ENCODE measurements at regions not wholly inside any gene's neighbourhood (a gene's known extent, or its start where the extent isn't known, plus 50 kb on each side); places are given as distances from the start of the nearest gene placed in this dataset.

- WGBS (ENCODE audit: insufficient coverage): no CpG with 5 or more reads among the region's 1 CpG
- H3K9me3 ChIP-seq (ENCODE audit: control insufficient read depth, insufficient read depth, low read length): no peaks in the 10 kb centered on the region
- no peaks in the 10 kb centered on the region for H3K4me1 ChIP-seq (ENCODE audit: control insufficient read depth, insufficient read depth, low read length)
- no peaks in the 10 kb centered on the region for H3K36me3 ChIP-seq (ENCODE audit: control insufficient read depth, insufficient read depth, low read length)
- no peak for DNase-seq (ENCODE audit: low read depth in 4 of 6, low spot score in 6 of 6)
- H3K4me3 ChIP-seq (ENCODE audit: low read depth, low read length): no peak overlapping the region
- H3K27ac ChIP-seq (ENCODE audit: low read depth, low read length): no peak overlapping the region
- no peaks in the 10 kb centered on the region for H3K27me3 ChIP-seq (ENCODE audit: control insufficient read depth, insufficient read depth, low read length)
These were observed 633.5 kb upstream of the ANKRD30A start for GRCh38 chr10:36491926-36492325.

GRCh38 chr10:36489611-36490228 lies 635.7 kb upstream of the ANKRD30A start:
- H3K36me3 ChIP-seq (ENCODE audit: control insufficient read depth, insufficient read depth, low read length): no peaks in the 10 kb centered on the region
- H3K4me1 ChIP-seq (ENCODE audit: control insufficient read depth, insufficient read depth, low read length): no peaks in the 10 kb centered on the region
- 58% methylated on average over 1 of the region's 5 CpGs for WGBS (ENCODE audit: insufficient coverage)
- no peaks in the 10 kb centered on the region for H3K27me3 ChIP-seq (ENCODE audit: control insufficient read depth, insufficient read depth, low read length)
- H3K4me3 ChIP-seq (ENCODE audit: low read depth, low read length): no peak overlapping the region
- no peak overlapping the region for H3K27ac ChIP-seq (ENCODE audit: low read depth, low read length)
- no peaks in the 10 kb centered on the region for H3K9me3 ChIP-seq (ENCODE audit: control insufficient read depth, insufficient read depth, low read length)
- DNase-seq (ENCODE audit: low read depth in 4 of 6, low spot score in 6 of 6): peak in 2 of 6 donors; percentile 32 to 41

- Histone ChIP-seq H3K27ac (ENCODE audit: low read depth, low read length) (no peak overlapping the region), H3K36me3 (ENCODE audit: control insufficient read depth, insufficient read depth, low read length) (no peaks in the 10 kb centered on the region), H3K4me3 (ENCODE audit: low read depth, low read length) (no peak overlapping the region), H3K9me3 (ENCODE audit: control insufficient read depth, insufficient read depth, low read length) (no peaks in the 10 kb centered on the region), H3K27me3 (ENCODE audit: control insufficient read depth, insufficient read depth, low read length) (no peaks in the 10 kb centered on the region), H3K4me1 (ENCODE audit: control insufficient read depth, insufficient read depth, low read length) (no peaks in the 10 kb centered on the region)
- DNase-seq (ENCODE audit: low read depth in 4 of 6, low spot score in 6 of 6): no peak
- 96% methylated on average over 5 of the region's 7 CpGs for WGBS (ENCODE audit: insufficient coverage)
These were observed 636.2 kb upstream of the ANKRD30A start for GRCh38 chr10:36489181-36489580.

GRCh38 chr10:36488579-36488978 lies 636.8 kb upstream of the ANKRD30A start:
- no CpG with 5 or more reads among the region's 4 CpGs for WGBS (ENCODE audit: insufficient coverage)

GRCh38 chr10:36479073-36479472 lies 646.3 kb upstream of the ANKRD30A start:
- Histone ChIP-seq H3K27ac (ENCODE audit: low read depth, low read length) (no peak overlapping the region), H3K36me3 (ENCODE audit: control insufficient read depth, insufficient read depth, low read length) (no peaks in the 10 kb centered on the region), H3K4me1 (ENCODE audit: control insufficient read depth, insufficient read depth, low read length) (no peaks in the 10 kb centered on the region), H3K9me3 (ENCODE audit: control insufficient read depth, insufficient read depth, low read length) (no peaks in the 10 kb centered on the region), H3K27me3 (ENCODE audit: control insufficient read depth, insufficient read depth, low read length) (no peaks in the 10 kb centered on the region), H3K4me3 (ENCODE audit: low read depth, low read length) (no peak overlapping the region)
- DNase-seq (ENCODE audit: low read depth in 4 of 6, low spot score in 6 of 6): no peak

More at GRCh38 chr10:36488579-36488978, 636.8 kb upstream of the ANKRD30A start:
- Histone ChIP-seq H3K36me3 (ENCODE audit: control insufficient read depth, insufficient read depth, low read length) (no peaks in the 10 kb centered on the region), H3K9me3 (ENCODE audit: control insufficient read depth, insufficient read depth, low read length) (no peaks in the 10 kb centered on the region), H3K4me1 (ENCODE audit: control insufficient read depth, insufficient read depth, low read length) (no peaks in the 10 kb centered on the region), H3K27me3 (ENCODE audit: control insufficient read depth, insufficient read depth, low read length) (no peaks in the 10 kb centered on the region), H3K4me3 (ENCODE audit: low read depth, low read length) (no peak overlapping the region), H3K27ac (ENCODE audit: low read depth, low read length) (no peak overlapping the region)
- DNase-seq (ENCODE audit: low read depth in 4 of 6, low spot score in 6 of 6): no peak

- 89% methylated on average over 3 of the region's 5 CpGs for WGBS (ENCODE audit: insufficient coverage)
- no peak overlapping the region for H3K4me3 ChIP-seq (ENCODE audit: low read depth, low read length)
- no peaks in the 10 kb centered on the region for H3K36me3 ChIP-seq (ENCODE audit: control insufficient read depth, insufficient read depth, low read length)
These were observed 649.0 kb upstream of the ANKRD30A start for GRCh38 chr10:36476399-36476798.

GRCh38 chr10:36475746-36476145 lies 649.7 kb upstream of the ANKRD30A start:
- Histone ChIP-seq H3K27me3 (ENCODE audit: control insufficient read depth, insufficient read depth, low read length) (no peaks in the 10 kb centered on the region), H3K4me3 (ENCODE audit: low read depth, low read length) (no peak overlapping the region), H3K27ac (ENCODE audit: low read depth, low read length) (no peak overlapping the region), H3K4me1 (ENCODE audit: control insufficient read depth, insufficient read depth, low read length) (no peaks in the 10 kb centered on the region), H3K36me3 (ENCODE audit: control insufficient read depth, insufficient read depth, low read length) (no peaks in the 10 kb centered on the region), H3K9me3 (ENCODE audit: control insufficient read depth, insufficient read depth, low read length) (no peaks in the 10 kb centered on the region)
- no peak for DNase-seq (ENCODE audit: low read depth in 4 of 6, low spot score in 6 of 6)
- WGBS (ENCODE audit: insufficient coverage): no CpG with 5 or more reads among the region's 1 CpG

More at GRCh38 chr10:36476399-36476798, 649.0 kb upstream of the ANKRD30A start:
- no peak overlapping the region for H3K27ac ChIP-seq (ENCODE audit: low read depth, low read length)
- H3K9me3 ChIP-seq (ENCODE audit: control insufficient read depth, insufficient read depth, low read length): no peaks in the 10 kb centered on the region
- no peaks in the 10 kb centered on the region for H3K27me3 ChIP-seq (ENCODE audit: control insufficient read depth, insufficient read depth, low read length)
- no peaks in the 10 kb centered on the region for H3K4me1 ChIP-seq (ENCODE audit: control insufficient read depth, insufficient read depth, low read length)
- DNase-seq (ENCODE audit: low read depth in 4 of 6, low spot score in 6 of 6): no peak

GRCh38 chr10:36474456-36474855 lies 650.9 kb upstream of the ANKRD30A start:
- Histone ChIP-seq H3K9me3 (ENCODE audit: control insufficient read depth, insufficient read depth, low read length) (no peaks in the 10 kb centered on the region), H3K36me3 (ENCODE audit: control insufficient read depth, insufficient read depth, low read length) (no peaks in the 10 kb centered on the region), H3K4me1 (ENCODE audit: control insufficient read depth, insufficient read depth, low read length) (no peaks in the 10 kb centered on the region), H3K27me3 (ENCODE audit: control insufficient read depth, insufficient read depth, low read length) (no peaks in the 10 kb centered on the region), H3K4me3 (ENCODE audit: low read depth, low read length) (no peak overlapping the region), H3K27ac (ENCODE audit: low read depth, low read length) (no peak overlapping the region)
- 100% methylated on average over 1 of the region's 2 CpGs for WGBS (ENCODE audit: insufficient coverage)
- DNase-seq (ENCODE audit: low read depth in 4 of 6, low spot score in 6 of 6): no peak

GRCh38 chr10:36473122-36473521 lies 652.3 kb upstream of the ANKRD30A start:
- DNase-seq (ENCODE audit: low read depth in 4 of 6, low spot score in 6 of 6): no peak
- no peaks in the 10 kb centered on the region for H3K36me3 ChIP-seq (ENCODE audit: control insufficient read depth, insufficient read depth, low read length)
- no peak overlapping the region for H3K27ac ChIP-seq (ENCODE audit: low read depth, low read length)
- H3K4me1 ChIP-seq (ENCODE audit: control insufficient read depth, insufficient read depth, low read length): no peaks in the 10 kb centered on the region
- no peaks in the 10 kb centered on the region for H3K27me3 ChIP-seq (ENCODE audit: control insufficient read depth, insufficient read depth, low read length)
- WGBS (ENCODE audit: insufficient coverage): no CpG with 5 or more reads among the region's 4 CpGs
- H3K4me3 ChIP-seq (ENCODE audit: low read depth, low read length): no peak overlapping the region
- H3K9me3 ChIP-seq (ENCODE audit: control insufficient read depth, insufficient read depth, low read length): no peaks in the 10 kb centered on the region

GRCh38 chr10:36469585-36469984 lies 655.8 kb upstream of the ANKRD30A start:
- Histone ChIP-seq H3K36me3 (ENCODE audit: control insufficient read depth, insufficient read depth, low read length) (no peaks in the 10 kb centered on the region), H3K27me3 (ENCODE audit: control insufficient read depth, insufficient read depth, low read length) (no peaks in the 10 kb centered on the region), H3K9me3 (ENCODE audit: control insufficient read depth, insufficient read depth, low read length) (no peaks in the 10 kb centered on the region), H3K27ac (ENCODE audit: low read depth, low read length) (no peak overlapping the region), H3K4me1 (ENCODE audit: control insufficient read depth, insufficient read depth, low read length) (no peaks in the 10 kb centered on the region), H3K4me3 (ENCODE audit: low read depth, low read length) (no peak overlapping the region)
- DNase-seq (ENCODE audit: low read depth in 4 of 6, low spot score in 6 of 6): no peak
- WGBS (ENCODE audit: insufficient coverage): no CpG with 5 or more reads among the region's 2 CpGs

All from spinal cord (tissue), 9 donors.